HG03097 (cell line): ENCODE measurements at regions not wholly inside any gene's neighbourhood (a gene's known extent, or its start where the extent isn't known, plus 50 kb on each side); places are given as distances from the start of the nearest gene placed in this dataset.
A peak's percentile ranks its signal among the peaks of the same experiment; 100 is the strongest.

Experiments used
- ATAC-seq: cut with Tn5 transposase; IDR thresholded peaks from one replicate; pipeline ENCODE4 v1.9.1; 2021; ENCODE audit not compliant: unreplicated experiment, low FRiP score

GRCh38 chr9:1938675-1939170 is 76.4 kb upstream of the SMARCA2 start:
- no peak for ATAC-seq

GRCh38 chr9:1939466-1939865 is 75.7 kb upstream of the SMARCA2 start:
- ATAC-seq: peak; percentile 21

- ATAC-seq: peak; percentile 68
Measured at GRCh38 chr9:1939926-1940368, 75.2 kb upstream of the SMARCA2 start.

GRCh38 chr9:1941989-1942388 is 73.2 kb upstream of the SMARCA2 start:
- no peak for ATAC-seq

GRCh38 chr9:1946526-1947283 is 68.4 kb upstream of the SMARCA2 start:
- no peak for ATAC-seq

GRCh38 chr9:1947438-1947837 is 67.7 kb upstream of the SMARCA2 start:
- ATAC-seq: no peak

GRCh38 chr9:1948541-1948940 is 66.6 kb upstream of the SMARCA2 start:
- no peak for ATAC-seq

- ATAC-seq: no peak
Measured at GRCh38 chr9:1951446-1951845, 63.7 kb upstream of the SMARCA2 start.

GRCh38 chr9:1952001-1952400 is 63.1 kb upstream of the SMARCA2 start:
- no peak for ATAC-seq

GRCh38 chr9:1954238-1954637 is 60.9 kb upstream of the SMARCA2 start:
- ATAC-seq: no peak

GRCh38 chr9:1956958-1957357 is 58.2 kb upstream of the SMARCA2 start:
- no peak for ATAC-seq

GRCh38 chr9:1957856-1958255 is 57.3 kb upstream of the SMARCA2 start:
- no peak for ATAC-seq

- ATAC-seq: no peak
Measured at GRCh38 chr9:1959371-1959770, 55.8 kb upstream of the SMARCA2 start.

- no peak for ATAC-seq
Measured at GRCh38 chr9:1960342-1961042, 54.7 kb upstream of the SMARCA2 start.

- ATAC-seq: no peak
Measured at GRCh38 chr9:1962122-1962521, 53.0 kb upstream of the SMARCA2 start.

- no peak for ATAC-seq
Measured at GRCh38 chr9:1962588-1963106, 52.5 kb upstream of the SMARCA2 start.

GRCh38 chr9:1964093-1964492 is 51.1 kb upstream of the SMARCA2 start:
- no peak for ATAC-seq
